GM10248 (cell line): ENCODE measurements at regions not wholly inside any gene's neighbourhood (a gene's known extent, or its start where the extent isn't known, plus 50 kb on each side); places are given as distances from the start of the nearest gene placed in this dataset.
"Not testable (repeated sequence)": the region's sequence is repeated elsewhere in the genome, so short reads cannot be mapped to it uniquely, and the experiment has no call there.

Experiments used
- CTCF ChIA-PET: fragments of 300-600 bp; sonication (Branson Sonifier 250); formaldehyde crosslinking; extraction: SDS; loops from one replicate; lab custom pipeline; 2021; ENCODE audit warnings: antibody characterized with exemption; lab: Yijun Ruan, JAX
- POLR2A ChIA-PET: fragments of 350-650 bp; sonication (Branson Sonifier 250); formaldehyde crosslinking; extraction: SDS; loops from one replicate; lab custom pipeline; 2020; ENCODE audit warnings: antibody characterized with exemption; lab: Yijun Ruan, JAX
- DNase-seq: peaks from one replicate; pipeline ENCODE4 v3.0.0; 2012; ENCODE audit errors: extremely low spot score
- CTCF ChIP-seq: IDR thresholded peaks from 2 replicates; pipeline ENCODE4 v1.5.1; 2012; ENCODE audit warnings: mild to moderate bottlenecking, low read depth; ENCODE audit errors: extremely low read depth, missing control alignments, control extremely low read depth

DNA sequence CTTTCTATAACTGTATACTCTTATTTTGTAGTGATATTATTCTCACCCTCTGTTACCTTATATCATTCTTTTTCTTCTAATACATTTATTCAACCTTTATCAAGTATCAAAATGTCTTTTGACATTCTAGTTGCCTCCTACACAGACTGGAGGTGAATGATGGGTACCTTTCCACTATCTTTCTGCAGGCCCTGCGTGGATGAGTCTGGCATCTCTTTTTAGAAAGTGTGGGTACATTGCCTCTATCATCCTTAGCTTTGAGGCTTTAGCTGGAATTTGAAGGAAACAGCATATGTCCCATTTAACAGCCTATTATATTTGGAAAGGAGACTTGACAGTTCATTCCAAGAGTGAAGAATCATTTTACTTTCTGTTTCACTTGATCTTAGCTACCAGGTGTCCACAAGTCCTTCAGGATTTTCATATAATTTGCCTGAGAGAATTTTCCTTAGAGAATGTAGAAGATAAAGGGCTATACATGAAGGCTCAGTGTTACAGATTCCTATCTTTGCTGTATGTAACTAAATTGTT lies 192.0 kb downstream of the CWF19L2 start:
- ChIA-PET POLR2A (no interaction called here), CTCF (no interaction called here)
- TF ChIP-seq CTCF = no peak
- DNase-seq = no peak

DNA sequence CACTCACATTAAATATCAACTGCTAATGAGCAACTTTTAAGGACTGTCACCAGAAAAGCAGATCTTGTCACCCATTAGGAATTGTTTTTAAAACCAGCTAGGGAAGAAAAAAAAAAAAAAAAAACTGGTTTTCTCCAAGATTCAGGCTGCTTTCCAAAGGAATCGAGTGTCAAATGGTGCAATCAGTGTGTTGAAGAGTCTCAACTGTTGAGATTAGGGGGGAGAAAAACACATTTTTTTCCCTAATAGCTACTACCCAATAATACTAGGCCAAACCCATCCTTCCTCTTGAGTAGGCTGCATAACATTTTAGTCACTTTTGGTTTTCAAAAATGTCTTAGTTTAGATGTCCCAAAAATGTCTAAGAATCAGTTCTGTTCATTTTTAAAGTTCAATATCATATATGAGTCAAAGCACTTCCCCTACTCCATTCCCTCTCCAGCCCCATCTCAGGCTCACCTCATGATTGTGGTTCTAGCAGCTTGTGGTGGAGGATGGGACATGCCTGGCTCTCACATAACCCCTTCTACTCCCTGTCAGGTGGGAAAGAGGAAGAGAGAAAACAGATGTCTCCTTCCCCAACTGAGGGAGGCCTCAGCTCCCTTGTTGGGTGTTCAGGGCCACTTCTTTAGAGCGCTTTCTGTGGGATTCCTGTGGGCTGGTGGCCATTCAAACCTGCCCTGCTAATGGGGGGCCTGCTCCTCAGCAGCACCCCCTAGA lies 193.6 kb downstream of the CWF19L2 start:
- CTCF ChIA-PET = interaction anchor here (1.1 to 1.2 kb wide), 2 partner anchors 10 to 48 kb away, joined by 3 to 5 read pairs; no protein-coding TSS in a partner anchor

DNA sequence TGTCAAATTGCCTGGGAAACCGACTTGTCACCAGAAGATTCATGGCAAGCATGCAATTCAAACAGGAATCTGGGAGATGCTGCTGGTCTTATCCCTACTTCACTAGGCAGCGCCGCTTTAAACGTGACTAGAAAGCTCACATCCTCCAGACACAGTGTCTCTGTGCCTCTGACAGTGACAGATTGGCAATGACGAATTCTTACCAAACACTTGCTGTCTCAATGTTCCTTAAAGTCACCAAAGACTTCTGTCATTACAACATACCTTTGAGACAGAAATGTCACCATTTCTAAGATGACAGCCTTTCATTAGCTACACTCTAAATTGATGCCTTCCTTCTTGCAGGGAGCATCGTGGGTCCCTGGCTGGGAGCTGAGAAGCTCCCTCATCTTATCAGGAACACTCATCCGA lies 197.8 kb downstream of the CWF19L2 start:
- CTCF ChIA-PET = interaction anchor here (1.2 to 1.3 kb wide), 2 partner anchors 12 to 29 kb away, joined by 3 read pairs; no protein-coding TSS in a partner anchor
- POLR2A ChIA-PET = no interaction called here
- no peak for DNase-seq

More for the DNA sequence above, 193.6 kb downstream of the CWF19L2 start:
- POLR2A ChIA-PET = no interaction called here
- no peak for TF ChIP-seq CTCF
- DNase-seq = peak; percentile 18

GRCh38 chr11:107257710-107258109 lies 199.9 kb downstream of the CWF19L2 start:
- TF ChIP-seq CTCF = no peak
- DNase-seq = no peak
- CTCF ChIA-PET = interaction anchor here (1.0 to 1.6 kb wide), 2 partner anchors 10 to 12 kb away, joined by 3 to 5 read pairs; no protein-coding TSS in a partner anchor
- POLR2A ChIA-PET = no interaction called here

More for the DNA sequence above, 197.8 kb downstream of the CWF19L2 start:
- TF ChIP-seq CTCF = no peak

DNA sequence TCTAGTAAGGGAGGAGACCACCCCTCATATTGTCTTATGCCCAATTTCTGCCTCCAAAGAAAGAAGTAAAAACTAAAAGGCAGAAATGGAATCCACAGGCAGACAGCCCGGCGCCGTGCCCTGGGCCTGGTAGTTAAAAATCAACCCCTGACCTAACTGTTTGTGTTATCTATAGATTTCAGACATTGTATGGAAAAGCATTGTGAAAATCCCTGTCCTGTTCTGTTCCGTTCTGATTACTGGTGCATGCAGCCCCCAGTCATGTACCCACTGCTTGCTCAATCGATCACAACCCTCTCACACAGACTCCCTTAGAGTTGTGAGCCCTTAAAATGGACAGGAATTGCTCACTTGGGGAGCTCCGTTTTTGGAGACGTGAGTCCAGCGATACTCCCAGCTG lies 204.0 kb downstream of the CWF19L2 start:
- CTCF ChIA-PET = interaction anchor here (1.8 to 2.1 kb wide), 2 partner anchors 10 to 11 kb away, joined by 4 to 5 read pairs; no protein-coding TSS in a partner anchor
- POLR2A ChIA-PET, DNase-seq: not testable (repeated sequence)

GRCh38 chr11:107252429-107253161 lies 205.0 kb downstream of the CWF19L2 start:
- ChIA-PET POLR2A (no interaction called here), CTCF (interaction anchor here (1.1 to 2.1 kb wide), 2 partner anchors 9 to 10 kb away, joined by 4 read pairs; no protein-coding TSS in a partner anchor)
- no peak for TF ChIP-seq CTCF
- DNase-seq = no peak
